Left lung (tissue), 4 donors: ENCODE measurements at regions not wholly inside any gene's neighbourhood (a gene's known extent, or its start where the extent isn't known, plus 50 kb on each side); places are given as distances from the start of the nearest gene placed in this dataset.

ENCODE experiments used
- ATAC-seq: fragments of 200-7000 bp; cut with Tn5 transposase; one replicate; pipeline ENCODE4 v1.9.1; 2020; ENCODE audit warnings: moderate library complexity
- DNase-seq, 4 donors: peaks; one replicate each; pipeline ENCODE4 v3.0.0-alpha.2; 2013 to 2020
- H3K27ac ChIP-seq, 2 donors: fragments of 200-600 bp; sonication (generic) in 1 of 2; one replicate each; pipeline versions ENCODE4 v1.5.0 to v1.8.0; 2020 to 2021
- H3K27me3 ChIP-seq, 2 donors: fragments of 200-600 bp; sonication (generic) in 1 of 2; one replicate each; pipeline versions ENCODE4 v1.5.0 to v1.8.0; 2020 to 2021
- H3K36me3 ChIP-seq, 2 donors: fragments of 200-600 bp; sonication (generic) in 1 of 2; one replicate each; pipeline versions ENCODE4 v1.5.0 to v1.8.0; 2020 to 2021
- H3K4me1 ChIP-seq, 2 donors: fragments of 200-600 bp; one replicate each; pipeline ENCODE4 v1.8.0; 2021
- H3K4me3 ChIP-seq, 2 donors: fragments of 200-600 bp; sonication (generic) in 1 of 2; one replicate each; pipeline versions ENCODE4 v1.5.0 to v1.8.0; 2020 to 2021; ENCODE audit warnings: mild to moderate bottlenecking in 1 of 2
- H3K9me3 ChIP-seq, 2 donors: fragments of 200-600 bp; sonication (generic) in 1 of 2; one replicate each; pipeline versions ENCODE4 v1.5.0 to v1.8.0; 2020 to 2021
- intact Hi-C, 2 donors: fragments of 100-400 bp; cut with DNase I; formaldehyde crosslinking; loops; one replicate each; pipeline versions ENCODE4 v1.11.2 to v1.14.2; 2022
- TF ChIP-seq, protein P1 (sequence below), 2 donors: fragments of 200-600 bp; sonication (generic) in 1 of 2; IDR thresholded peaks; one replicate each; pipeline versions ENCODE4 v1.5.0 to v1.8.0; 2021; ENCODE audit warnings: antibody characterized with exemption in 2 of 2
- donor health status: DM: no; HTN: yes; CAD: no.
- donor health status: DM: no; HTN: no; CAD: no.

DNA sequence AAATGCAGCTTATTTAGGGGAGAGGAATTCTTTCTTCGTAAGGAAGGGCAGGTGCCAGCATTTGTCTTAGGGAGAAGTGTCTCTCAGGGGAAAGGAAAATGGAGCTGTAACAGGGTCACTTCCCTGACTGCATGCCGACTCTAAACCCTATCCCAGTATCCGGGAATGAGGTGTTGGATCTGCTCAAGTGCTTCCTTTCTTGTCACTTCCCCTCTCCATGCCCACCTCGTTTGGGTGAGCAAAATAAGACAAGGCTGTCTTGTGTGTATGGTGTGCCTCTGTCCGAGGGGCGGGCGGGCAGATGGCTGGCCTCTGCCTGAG lies 230.1 kb upstream of the TPM1 start:
- no peak overlapping the region for H3K4me3 ChIP-seq
- no peaks in the 10 kb centered on the region for H3K27me3 ChIP-seq
- ATAC-seq (no peak), DNase-seq (no peak)
- intact Hi-C loops: no loop called here
- TF ChIP-seq, protein P1, sequence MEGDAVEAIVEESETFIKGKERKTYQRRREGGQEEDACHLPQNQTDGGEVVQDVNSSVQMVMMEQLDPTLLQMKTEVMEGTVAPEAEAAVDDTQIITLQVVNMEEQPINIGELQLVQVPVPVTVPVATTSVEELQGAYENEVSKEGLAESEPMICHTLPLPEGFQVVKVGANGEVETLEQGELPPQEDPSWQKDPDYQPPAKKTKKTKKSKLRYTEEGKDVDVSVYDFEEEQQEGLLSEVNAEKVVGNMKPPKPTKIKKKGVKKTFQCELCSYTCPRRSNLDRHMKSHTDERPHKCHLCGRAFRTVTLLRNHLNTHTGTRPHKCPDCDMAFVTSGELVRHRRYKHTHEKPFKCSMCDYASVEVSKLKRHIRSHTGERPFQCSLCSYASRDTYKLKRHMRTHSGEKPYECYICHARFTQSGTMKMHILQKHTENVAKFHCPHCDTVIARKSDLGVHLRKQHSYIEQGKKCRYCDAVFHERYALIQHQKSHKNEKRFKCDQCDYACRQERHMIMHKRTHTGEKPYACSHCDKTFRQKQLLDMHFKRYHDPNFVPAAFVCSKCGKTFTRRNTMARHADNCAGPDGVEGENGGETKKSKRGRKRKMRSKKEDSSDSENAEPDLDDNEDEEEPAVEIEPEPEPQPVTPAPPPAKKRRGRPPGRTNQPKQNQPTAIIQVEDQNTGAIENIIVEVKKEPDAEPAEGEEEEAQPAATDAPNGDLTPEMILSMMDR (IDR thresholded peaks at IDR 0.05): no peak
- H3K27ac ChIP-seq: no peak overlapping the region
- H3K9me3 ChIP-seq: no peaks in the 10 kb centered on the region
- H3K4me1 ChIP-seq: no peaks in the 10 kb centered on the region
- H3K36me3 ChIP-seq: no peaks in the 10 kb centered on the region

DNA sequence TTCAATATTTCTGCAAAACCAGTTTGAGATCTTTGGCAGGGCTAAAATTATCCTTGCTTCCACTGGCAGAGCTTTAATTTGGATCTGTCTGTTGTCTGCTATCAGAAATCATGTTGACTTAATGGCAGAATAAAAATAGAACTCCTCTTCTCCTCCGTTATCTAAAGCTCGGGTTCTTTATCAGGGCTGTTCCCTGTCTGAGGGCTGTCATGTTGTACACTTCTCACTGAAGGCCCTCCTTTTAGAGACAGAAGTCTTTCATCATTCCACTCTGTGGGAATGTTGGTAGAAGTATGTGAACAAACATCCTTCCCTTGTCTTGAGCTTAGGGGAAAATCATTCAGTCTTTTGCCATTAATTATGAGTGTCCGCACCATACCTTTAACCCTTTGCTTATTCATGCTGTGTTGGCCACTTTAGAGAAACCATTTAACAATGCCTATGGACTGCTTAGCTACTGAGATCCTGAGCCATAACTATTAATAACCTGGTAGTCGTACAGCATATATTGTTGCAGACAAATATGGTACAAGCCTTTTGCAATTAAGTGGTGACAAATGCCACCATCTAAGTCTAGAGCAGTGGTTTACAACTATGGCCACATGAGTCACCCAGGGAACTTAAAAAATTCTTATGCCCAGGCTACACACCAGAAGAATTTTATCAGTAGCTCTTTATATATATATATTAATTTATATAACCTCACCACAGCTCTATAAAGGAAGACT lies 226.0 kb upstream of the TPM1 start:
- intact Hi-C loops: no loop called here
- Histone ChIP-seq H3K9me3 (no peaks in the 10 kb centered on the region), H3K27me3 (no peaks in the 10 kb centered on the region), H3K4me1 (no peaks in the 10 kb centered on the region), H3K36me3 (no peaks in the 10 kb centered on the region), H3K4me3 (no peak overlapping the region), H3K27ac (no peak overlapping the region)
- DNase-seq (no peak), ATAC-seq (peak; percentile 74)
- TF ChIP-seq, protein P1 (IDR thresholded peaks at IDR 0.05): no peak

DNA sequence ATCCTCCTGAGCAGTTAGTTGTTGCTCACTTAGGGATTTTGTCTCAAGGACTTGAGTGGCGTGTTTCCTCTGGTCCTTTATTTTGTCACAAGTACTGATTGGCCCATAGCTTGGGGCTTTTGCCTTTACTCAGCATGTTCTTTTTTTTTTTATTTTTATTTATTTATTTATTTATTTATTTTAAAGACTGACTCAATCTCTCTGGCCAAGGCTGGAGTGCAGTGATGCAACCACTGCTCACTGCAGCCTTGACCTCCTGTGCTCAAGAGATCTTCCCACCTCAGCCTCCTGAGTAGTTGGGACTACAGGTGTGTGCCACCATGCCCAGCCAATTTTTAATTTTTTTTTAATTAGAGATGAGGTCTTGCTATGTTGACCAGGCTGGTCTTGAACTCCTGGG lies 223.9 kb upstream of the TPM1 start:
- no peak for ATAC-seq
- DNase-seq: no peak
- Histone ChIP-seq H3K9me3 (no peaks in the 10 kb centered on the region), H3K36me3 (no peaks in the 10 kb centered on the region), H3K27me3 (no peaks in the 10 kb centered on the region), H3K4me1 (no peaks in the 10 kb centered on the region), H3K27ac (no peak overlapping the region), H3K4me3 (no peak overlapping the region)
- intact Hi-C loops: no loop called here
- TF ChIP-seq, protein P1 (IDR thresholded peaks at IDR 0.05): no peak

DNA sequence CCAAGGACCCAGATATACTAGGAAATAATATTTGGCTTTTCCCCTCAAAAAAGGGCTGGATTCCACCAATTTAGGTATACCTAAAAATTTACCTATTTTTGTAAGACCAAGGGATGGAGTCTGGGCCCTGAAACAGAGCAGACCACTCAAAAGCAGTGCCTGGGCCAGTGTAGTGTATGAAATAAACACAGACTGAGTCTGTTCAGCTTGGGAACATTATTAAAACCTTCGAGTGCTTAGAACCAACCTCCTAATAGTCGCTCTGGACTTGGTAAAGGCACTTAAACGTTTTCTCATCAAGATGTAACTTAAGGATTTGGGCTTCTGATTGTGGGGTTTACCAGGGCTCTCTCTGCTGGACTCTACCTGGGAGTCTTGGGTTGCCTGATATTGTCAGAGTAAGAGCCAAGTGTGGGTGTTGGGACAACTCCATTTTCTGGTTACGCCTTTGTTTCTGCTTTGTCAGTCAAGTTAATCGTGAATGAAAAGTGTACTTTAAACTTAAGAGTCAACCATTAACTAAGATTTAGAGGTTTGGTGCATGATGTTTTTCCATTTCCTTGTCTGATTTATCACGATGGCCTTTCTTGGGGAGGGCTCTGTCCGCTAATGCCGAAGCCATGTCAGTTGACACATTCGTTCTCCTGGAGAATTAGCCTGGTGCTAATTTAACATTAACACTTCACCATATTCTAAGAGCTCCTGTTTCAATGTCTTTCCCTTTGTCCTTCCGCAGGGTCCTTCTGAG lies 221.0 kb upstream of the TPM1 start:
- DNase-seq (peak in 1 of 4 donors; percentile 36), ATAC-seq (peak; percentile 83)
- intact Hi-C loops: no loop called here

DNA sequence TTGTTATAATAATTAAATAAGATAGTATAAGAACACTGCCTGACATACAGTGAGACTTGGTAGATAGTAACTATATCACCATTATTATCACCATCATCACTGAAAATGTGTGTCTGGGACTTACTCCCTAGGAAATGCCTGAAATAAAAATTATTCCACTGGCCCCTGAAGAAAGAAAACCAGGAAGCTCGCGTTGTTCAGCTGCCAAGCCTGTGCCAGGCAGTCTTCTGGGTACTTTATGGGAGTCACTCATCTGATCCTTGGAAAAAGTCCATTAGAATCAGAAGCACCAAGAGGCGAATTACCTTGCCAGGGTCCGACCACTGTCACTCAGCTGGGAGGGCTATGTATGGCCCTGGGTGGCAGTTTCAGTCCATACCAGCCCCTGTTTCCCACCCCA lies 220.3 kb upstream of the TPM1 start:
- Histone ChIP-seq H3K27ac (no peak overlapping the region), H3K36me3 (no peaks in the 10 kb centered on the region), H3K4me1 (no peaks in the 10 kb centered on the region), H3K9me3 (no peaks in the 10 kb centered on the region), H3K4me3 (no peak overlapping the region), H3K27me3 (no peaks in the 10 kb centered on the region)
- DNase-seq (no peak), ATAC-seq (no peak)
- TF ChIP-seq, protein P1 (IDR thresholded peaks at IDR 0.05): no peak
- intact Hi-C loops: no loop called here

More for the DNA sequence above, 221.0 kb upstream of the TPM1 start:
- TF ChIP-seq, protein P1 (IDR thresholded peaks at IDR 0.05): no peak
- Histone ChIP-seq H3K27me3 (no peaks in the 10 kb centered on the region), H3K9me3 (no peaks in the 10 kb centered on the region), H3K27ac (no peak overlapping the region), H3K4me1 (no peaks in the 10 kb centered on the region), H3K4me3 (no peak overlapping the region), H3K36me3 (no peaks in the 10 kb centered on the region)
